SK-N-DZ (cell line): ENCODE measurements at regions not wholly inside any gene's neighbourhood (a gene's known extent, or its start where the extent isn't known, plus 50 kb on each side); places are given as distances from the start of the nearest gene placed in this dataset.
"Not testable (repeated sequence)": the region's sequence is repeated elsewhere in the genome, so short reads cannot be mapped to it uniquely, and the experiment has no call there.

Experiments used
- DNase-seq: peaks from one replicate; pipeline ENCODE4 v3.0.0-alpha.2; 2015; ENCODE audit warnings: low spot score

DNA sequence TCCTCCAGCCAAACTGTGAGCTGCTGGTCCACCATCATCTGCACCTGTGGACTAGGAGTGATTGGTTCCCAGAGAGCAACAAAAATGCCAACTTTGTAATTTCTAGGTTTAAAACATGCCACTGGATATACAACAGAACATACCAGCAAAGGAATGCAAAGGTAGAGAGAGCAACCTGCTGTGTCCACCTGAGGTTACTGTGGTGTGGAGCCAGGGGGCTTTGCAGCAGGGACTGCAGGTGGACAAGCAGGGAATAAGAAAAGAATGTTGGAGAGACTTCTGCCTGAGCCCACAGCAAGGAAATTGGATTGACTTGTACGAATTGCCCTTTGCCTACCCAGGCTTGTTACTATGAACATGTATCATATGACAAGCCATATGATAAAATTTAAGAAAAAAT lies 345.2 kb upstream of the SPHKAP start:
- DNase-seq: no peak

DNA sequence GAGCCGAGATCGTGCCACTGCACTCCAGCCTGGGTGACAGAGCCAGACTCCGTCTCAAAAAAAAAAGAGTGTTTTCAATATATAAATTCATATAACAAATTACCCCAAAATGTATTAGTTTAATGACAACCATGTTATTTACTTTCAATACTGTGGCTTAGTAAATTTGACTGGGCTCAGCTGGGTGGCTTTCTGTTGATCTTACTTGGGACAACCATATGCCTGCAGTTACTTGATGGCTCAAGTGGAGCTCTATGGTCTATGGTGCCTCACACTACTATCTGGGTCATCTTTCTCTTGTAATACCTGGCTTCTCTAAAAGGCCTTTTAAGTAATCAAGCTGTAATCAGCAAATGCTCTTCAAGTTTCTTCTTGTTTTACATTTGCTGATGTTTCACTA lies 341.5 kb upstream of the SPHKAP start:
- DNase-seq: no peak

- no peak for DNase-seq
Observed at GRCh38 chr2:228522276-228522675, 340.8 kb upstream of the SPHKAP start.

GRCh38 chr2:228519561-228519960 lies 338.1 kb upstream of the SPHKAP start:
- DNase-seq: no peak

DNA sequence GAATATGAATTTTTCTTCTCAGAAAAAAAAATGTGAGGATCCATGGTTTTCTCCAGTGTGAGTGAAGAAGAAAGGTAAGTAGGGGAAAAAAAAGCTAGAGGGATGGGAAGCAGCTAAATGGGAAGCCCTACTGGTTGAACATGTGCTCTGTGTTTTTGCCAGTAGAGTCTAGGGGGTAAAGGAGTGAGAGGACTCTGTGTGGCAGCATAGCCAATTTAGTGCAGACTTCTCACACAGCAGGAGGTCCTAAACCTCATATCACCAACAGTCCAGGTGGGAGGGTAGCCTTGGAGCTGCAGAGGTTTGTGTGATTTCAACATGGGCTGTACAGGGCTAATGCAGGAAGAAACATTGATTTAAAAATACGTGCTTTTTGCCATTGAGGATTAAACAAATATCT lies 334.5 kb upstream of the SPHKAP start:
- no peak for DNase-seq

GRCh38 chr2:228513480-228513879 lies 332.0 kb upstream of the SPHKAP start:
- DNase-seq: not testable (repeated sequence)

DNA sequence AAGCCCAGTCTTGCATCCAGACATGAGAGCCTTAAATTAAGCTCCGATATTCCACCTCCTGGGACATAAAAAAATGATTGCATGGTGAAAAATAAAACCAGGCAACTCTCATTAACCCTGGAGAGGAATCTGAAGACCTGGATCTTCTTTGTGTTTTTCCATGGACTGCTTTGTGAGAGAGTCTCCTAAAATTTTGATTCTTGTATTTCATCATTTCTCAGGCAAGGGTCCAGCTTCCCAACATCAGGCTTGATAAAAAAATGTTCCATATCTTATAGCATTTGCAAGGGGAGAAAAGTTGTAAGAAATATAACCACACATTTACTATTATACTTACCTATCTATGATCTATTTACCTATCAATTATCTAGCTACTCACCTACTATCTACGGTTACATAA lies 327.5 kb upstream of the SPHKAP start:
- DNase-seq: no peak

DNA sequence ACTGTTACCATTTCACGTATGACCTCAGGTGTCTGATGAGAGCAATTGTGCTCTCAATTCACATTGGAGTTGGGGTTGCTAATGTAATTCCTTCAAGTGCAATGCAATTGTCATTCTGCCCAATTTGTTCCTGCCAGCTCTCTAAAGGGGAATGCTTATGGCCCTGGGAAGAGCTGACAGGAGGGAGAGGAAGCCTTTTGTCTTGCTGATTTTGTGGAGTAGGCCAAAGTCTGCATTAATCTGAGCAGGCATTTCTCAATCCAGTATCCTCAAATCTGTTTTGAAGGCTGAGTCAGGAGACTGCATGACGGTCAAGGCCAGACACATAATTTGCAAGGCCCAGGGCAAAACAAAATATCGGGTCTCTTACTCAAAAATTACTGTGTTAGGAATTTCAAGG lies 326.4 kb upstream of the SPHKAP start:
- no peak for DNase-seq

DNA sequence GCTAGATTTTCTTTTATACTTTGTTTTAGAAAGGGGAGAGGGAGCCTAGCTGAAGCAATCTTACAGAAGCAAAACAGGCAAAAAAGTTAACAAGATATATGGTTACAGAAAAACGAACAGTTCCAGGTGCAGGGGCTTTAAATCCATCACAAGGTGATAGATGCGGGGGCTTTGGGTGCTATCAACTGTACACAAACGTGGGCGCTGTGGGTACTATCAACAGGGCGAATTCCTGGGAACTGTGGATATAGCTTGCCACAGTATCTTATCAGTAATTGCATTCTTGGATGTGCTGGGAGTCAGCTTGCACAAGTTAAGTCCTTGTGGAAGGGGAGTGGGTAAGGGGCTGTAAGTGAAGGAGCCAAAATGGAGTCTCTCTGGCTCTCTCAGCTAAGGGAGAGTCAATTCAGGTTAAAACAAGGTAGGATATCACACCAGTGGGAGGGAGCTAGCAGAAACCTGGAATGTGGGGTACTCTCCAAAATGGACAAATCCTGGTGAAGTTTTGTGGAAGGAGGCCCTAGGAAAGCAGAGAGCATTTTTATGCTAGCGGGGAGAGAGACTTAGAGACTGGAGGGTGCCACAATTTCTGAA lies 325.8 kb upstream of the SPHKAP start:
- DNase-seq: no peak

DNA sequence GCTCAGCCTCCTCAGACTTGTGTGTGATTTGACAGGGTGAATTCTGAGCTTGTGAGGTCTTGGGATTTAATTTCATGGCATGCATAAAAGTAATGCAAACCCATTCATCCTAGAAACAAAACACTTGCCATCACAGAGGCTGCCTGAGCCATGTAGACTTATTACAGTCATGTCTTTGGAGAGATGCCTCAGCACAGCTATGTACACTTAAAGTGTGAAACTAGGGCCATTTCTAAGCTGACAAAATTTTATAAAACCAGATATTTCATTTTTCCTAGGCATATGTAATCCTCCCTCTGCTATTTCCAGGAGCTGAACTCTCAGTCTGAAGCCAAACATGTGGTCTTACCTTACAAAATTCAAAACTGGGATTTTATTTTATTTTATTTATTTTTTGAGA lies 322.2 kb upstream of the SPHKAP start:
- no peak for DNase-seq

DNA sequence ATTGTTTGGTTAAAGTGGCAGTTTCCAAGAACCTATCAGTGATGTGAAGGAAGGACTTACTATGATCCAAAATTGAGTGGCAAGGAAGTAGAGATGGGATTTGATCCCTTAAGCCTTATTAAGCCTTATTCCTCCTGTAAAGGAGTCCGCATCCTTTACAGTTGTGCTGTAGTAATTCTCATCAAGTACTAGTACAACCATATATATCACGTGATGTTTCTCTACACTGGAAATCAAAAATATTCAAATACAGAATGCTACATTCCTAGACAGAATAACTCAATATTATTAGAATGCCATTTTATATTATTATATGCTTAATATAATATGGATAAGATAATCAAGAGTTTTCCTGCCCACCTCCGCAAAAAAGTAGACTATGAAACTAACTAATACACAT lies 312.4 kb upstream of the SPHKAP start:
- DNase-seq: no peak

GRCh38 chr2:228479014-228479413 lies 297.5 kb upstream of the SPHKAP start:
- DNase-seq: no peak

GRCh38 chr2:228474466-228474865 lies 293.0 kb upstream of the SPHKAP start:
- DNase-seq: no peak

DNA sequence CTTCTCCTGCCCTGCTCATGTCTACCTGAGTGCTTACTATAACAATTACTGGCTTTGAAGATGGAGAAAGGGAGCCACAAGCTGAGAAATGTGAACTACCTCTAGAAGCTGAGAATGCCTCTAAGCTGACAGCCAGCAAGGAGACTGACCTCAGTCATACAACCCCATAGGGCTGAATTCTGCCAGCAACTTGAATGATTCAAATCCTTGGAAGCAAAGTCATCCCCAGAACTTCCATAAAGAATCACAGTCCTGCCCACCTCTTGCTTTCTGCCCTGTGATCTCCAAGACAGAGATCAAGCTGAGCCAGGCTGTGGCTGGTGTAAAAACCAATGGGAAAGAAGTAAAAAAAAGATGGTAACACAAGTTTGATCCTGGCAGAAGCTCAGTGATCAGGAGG lies 288.2 kb upstream of the SPHKAP start:
- no peak for DNase-seq

GRCh38 chr2:228466851-228467250 lies 285.4 kb upstream of the SPHKAP start:
- no peak for DNase-seq

GRCh38 chr2:228465408-228465807 lies 283.9 kb upstream of the SPHKAP start:
- no peak for DNase-seq

GRCh38 chr2:228458364-228458763 lies 276.9 kb upstream of the SPHKAP start:
- no peak for DNase-seq

- DNase-seq: no peak
Observed at GRCh38 chr2:228447266-228447915, 265.9 kb upstream of the SPHKAP start.

DNA sequence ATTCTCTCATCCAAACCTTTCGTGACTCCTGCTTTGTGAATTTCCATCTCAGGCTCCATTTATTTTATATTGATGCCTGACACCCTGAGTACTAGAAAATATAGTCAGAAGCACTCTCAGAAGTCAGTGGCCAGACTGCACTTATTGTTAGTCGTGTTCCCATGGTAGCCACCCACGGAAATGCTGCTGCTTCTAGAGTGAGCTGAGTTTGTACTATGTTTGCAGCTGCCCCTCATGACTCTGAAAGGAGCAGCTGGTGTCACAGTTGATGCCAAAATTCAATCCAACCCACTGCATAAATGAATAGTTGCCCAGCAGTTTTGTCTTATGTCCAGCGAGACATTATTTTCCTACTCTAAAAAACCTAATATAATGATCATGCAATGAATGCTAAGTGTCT lies 265.2 kb upstream of the SPHKAP start:
- no peak for DNase-seq

DNA sequence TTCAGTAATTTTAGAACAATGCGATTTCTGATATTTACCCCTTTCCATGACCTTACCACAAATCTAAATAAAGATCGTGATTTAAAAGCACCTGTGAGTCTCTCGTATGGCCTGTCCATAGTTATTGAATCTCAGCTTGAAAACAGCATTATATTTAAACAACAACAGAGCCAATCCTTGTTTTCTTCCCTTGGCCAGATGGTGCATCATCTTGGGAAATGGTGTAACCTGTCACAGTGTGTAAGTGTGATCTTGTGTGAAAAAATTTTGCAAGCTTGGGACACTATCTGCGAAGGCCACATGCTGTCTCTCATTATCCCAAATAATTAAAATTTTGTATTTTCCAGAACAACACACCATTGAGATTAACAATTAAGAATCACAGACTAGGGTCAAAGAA lies 262.7 kb upstream of the SPHKAP start:
- DNase-seq: no peak

GRCh38 chr2:228433721-228434120 lies 252.2 kb upstream of the SPHKAP start:
- DNase-seq: no peak

GRCh38 chr2:228432116-228432515 lies 250.6 kb upstream of the SPHKAP start:
- no peak for DNase-seq

GRCh38 chr2:228430986-228431385 lies 249.5 kb upstream of the SPHKAP start:
- no peak for DNase-seq
